ENCODE measurements at regions not wholly inside any gene's neighbourhood (a gene's known extent, or its start where the extent isn't known, plus 50 kb on each side); places are given as distances from the start of the nearest gene placed in this dataset.
A peak's percentile ranks its signal among the peaks of the same experiment; 100 is the strongest.

DNA sequence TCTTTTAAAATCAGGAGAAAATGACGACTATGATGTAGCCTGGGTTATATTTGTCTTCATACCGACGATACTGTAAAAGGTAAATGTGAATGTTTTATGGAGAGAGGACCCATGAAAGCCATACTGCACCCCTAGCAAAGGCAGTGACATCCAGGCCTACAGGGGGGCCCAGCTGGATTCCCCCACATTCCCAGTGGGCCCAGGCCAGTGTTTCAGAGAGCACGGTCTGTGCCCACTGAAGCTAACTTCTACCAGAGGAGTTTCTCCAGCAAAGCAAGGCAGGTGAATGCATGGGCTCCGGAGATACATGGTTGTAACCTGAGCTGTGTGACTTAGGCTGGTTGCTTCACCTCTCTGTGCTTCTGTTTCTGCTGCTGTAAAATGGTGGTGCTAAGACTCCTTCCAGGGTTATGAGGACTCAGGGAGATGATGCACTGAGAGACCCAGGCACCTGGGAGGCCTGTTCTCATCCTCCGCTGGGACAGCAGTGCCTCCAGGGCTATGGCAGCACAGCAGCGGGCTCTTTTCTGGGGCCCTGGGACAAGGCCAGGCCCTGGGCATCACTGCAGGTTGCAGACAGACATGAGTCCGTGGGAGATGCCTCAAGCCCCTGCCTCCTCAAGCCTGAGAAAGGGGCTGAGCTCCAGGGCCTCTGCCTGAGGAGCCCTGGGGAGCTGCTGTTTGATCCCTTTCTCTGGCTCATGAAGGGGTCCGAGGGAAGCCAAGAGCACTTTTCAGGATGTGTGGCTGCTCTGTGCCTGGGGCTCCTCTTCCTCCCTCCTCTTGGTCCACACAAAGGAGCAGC is 73.7 kb downstream of the SERPINA3 start:
- H3K27me3 ChIP-seq (ENCODE audit: control insufficient read depth, insufficient read depth, low read length) = no peaks in the 10 kb centered on the region
- TF ChIP-seq, protein P1, sequence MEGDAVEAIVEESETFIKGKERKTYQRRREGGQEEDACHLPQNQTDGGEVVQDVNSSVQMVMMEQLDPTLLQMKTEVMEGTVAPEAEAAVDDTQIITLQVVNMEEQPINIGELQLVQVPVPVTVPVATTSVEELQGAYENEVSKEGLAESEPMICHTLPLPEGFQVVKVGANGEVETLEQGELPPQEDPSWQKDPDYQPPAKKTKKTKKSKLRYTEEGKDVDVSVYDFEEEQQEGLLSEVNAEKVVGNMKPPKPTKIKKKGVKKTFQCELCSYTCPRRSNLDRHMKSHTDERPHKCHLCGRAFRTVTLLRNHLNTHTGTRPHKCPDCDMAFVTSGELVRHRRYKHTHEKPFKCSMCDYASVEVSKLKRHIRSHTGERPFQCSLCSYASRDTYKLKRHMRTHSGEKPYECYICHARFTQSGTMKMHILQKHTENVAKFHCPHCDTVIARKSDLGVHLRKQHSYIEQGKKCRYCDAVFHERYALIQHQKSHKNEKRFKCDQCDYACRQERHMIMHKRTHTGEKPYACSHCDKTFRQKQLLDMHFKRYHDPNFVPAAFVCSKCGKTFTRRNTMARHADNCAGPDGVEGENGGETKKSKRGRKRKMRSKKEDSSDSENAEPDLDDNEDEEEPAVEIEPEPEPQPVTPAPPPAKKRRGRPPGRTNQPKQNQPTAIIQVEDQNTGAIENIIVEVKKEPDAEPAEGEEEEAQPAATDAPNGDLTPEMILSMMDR (IDR thresholded peaks at IDR 0.05; ENCODE audit: insufficient read depth, low read depth, low read length) = no peak
- H3K36me3 ChIP-seq (ENCODE audit: control insufficient read depth, insufficient read depth, low read length) = no peaks in the 10 kb centered on the region
- no peak overlapping the region for H3K4me3 ChIP-seq (ENCODE audit: low read depth, low read length)
- ChIA-PET CTCF (interaction anchor here (0.8 kb wide), 2 partner anchors 137 to 746 kb away, joined by 3 read pairs; no protein-coding TSS in a partner anchor), POLR2A (no interaction called here)
- no peak for DNase-seq (ENCODE audit: low read depth)

DNA sequence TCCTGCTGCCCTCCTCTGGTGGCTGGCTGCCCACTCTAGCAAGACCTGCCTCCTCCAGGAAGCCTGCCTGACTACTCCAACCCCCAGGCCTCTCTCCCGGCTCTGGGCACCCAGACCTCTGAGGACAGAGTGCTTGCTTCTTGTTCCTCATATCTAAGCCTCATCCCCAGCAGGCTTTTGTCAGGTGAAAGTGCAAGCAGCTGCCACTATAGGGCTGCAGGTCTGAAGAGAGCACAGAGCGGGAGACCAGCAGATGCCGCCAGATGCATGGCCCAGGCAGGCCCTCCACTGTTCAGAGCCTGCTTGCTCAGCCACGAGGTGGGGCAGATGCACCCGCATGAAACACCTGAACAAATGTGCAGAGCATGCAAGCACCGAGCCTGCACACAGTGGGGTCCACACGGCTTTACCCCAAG is 73.0 kb downstream of the SERPINA3 start:
- TF ChIP-seq, protein P1 (IDR thresholded peaks at IDR 0.05; ENCODE audit: insufficient read depth, low read depth, low read length) = no peak
- ChIA-PET POLR2A (no interaction called here), CTCF (no interaction called here)
- no peak overlapping the region for H3K4me3 ChIP-seq (ENCODE audit: low read depth, low read length)
- no peaks in the 10 kb centered on the region for H3K36me3 ChIP-seq (ENCODE audit: control insufficient read depth, insufficient read depth, low read length)
- no peaks in the 10 kb centered on the region for H3K27me3 ChIP-seq (ENCODE audit: control insufficient read depth, insufficient read depth, low read length)
- no peak for DNase-seq (ENCODE audit: low read depth)

DNA sequence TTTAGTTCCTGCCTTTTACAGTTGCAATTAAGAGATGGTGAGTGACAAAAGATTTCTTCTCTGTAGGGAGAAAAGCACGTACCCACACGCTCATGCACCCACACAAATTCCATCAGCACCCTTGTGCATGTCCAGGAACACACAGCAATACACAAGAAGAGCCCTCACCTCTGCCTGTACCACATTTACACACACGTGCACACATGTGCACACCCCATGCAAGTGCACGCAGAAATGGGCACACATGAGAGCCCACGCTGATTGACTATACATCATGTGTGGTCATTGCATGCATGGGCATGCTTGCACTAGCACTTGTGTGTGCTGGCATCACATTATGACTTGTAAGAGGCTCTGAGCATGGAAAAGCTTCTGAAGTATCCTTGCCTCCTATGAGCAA is 70.5 kb downstream of the SERPINA3 start:
- no peak overlapping the region for H3K4me3 ChIP-seq (ENCODE audit: low read depth, low read length)
- H3K36me3 ChIP-seq (ENCODE audit: control insufficient read depth, insufficient read depth, low read length) = no peaks in the 10 kb centered on the region
- TF ChIP-seq, protein P1 (IDR thresholded peaks at IDR 0.05; ENCODE audit: insufficient read depth, low read depth, low read length) = no peak
- no peak for DNase-seq (ENCODE audit: low read depth)
- POLR2A ChIA-PET = no interaction called here
- CTCF ChIA-PET = interaction anchor here (1.1 kb wide), 1 partner anchor 249 kb away, joined by 4 read pairs; no protein-coding TSS in a partner anchor
- H3K27me3 ChIP-seq (ENCODE audit: control insufficient read depth, insufficient read depth, low read length) = no peaks in the 10 kb centered on the region

DNA sequence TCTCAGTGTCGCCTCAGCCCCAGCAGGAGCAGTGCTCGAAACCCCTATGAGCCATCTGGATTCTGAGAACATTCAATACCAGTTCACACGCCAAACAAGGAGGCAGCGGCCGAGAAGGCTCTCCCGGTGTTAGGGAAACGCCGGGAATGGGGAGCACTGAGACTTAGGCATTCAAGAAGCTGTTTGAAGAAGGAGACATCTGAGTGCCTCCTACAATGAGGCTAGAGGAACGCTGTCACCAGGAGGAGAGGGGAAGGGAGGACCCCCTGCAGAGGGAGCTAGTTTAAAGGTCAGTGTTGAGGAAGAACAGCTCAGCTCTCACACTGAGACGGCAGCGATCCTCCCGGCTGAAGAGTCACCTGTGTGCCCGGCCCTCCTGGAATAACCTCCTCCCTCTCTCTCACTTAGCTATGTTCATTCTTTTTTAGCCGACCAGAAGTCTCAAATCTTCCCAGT is 69.9 kb downstream of the SERPINA3 start:
- POLR2A ChIA-PET = no interaction called here
- Histone ChIP-seq H3K27me3 (ENCODE audit: control insufficient read depth, insufficient read depth, low read length) (no peaks in the 10 kb centered on the region), H3K4me3 (ENCODE audit: low read depth, low read length) (no peak overlapping the region), H3K36me3 (ENCODE audit: control insufficient read depth, insufficient read depth, low read length) (no peaks in the 10 kb centered on the region)
- TF ChIP-seq, protein P1 (IDR thresholded peaks at IDR 0.05; ENCODE audit: insufficient read depth, low read depth, low read length) = no peak
- no peak for DNase-seq (ENCODE audit: low read depth)
- CTCF ChIA-PET = interaction anchor here (1.1 kb wide), 2 partner anchors 248 to 260 kb away, joined by 3 to 4 read pairs; no protein-coding TSS in a partner anchor

DNA sequence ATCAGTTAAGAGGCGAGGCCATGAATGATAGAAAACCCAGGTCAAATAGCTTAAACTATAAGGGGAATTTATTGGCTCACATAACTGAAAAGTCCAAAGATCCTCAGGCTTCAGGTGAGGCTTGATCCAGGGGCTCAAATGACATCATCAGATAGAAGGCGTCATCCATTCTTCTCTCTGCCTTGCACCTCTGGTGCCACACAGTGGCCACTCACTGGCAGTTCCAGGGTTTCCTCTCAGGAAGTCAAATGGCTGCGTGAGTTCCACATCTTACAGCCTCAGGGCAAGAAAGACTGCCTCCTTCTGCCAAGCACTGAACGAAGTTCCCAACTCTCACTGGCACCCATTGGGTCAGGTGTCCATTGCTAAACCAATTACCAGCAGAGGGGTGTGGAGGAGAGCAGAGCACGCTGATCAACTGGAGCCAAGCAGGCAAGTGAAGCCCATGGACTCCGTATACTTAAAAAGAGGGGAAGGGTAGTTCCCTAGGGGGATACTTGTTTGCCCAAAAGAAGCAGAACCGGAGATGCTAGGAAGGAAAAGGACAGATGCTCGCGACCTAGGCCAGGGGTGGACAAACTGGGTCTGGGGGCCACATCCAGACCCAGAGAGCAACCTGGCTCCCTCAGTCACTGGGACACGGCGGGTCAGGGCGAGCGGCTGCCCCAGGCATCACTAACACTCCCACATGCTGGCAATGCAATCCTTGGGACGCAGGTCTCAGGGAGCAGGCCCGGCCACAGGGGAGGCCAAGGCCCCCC is 69.3 kb downstream of the SERPINA3 start:
- DNase-seq (ENCODE audit: low read depth) = no peak
- TF ChIP-seq, protein P1 (IDR thresholded peaks at IDR 0.05; ENCODE audit: insufficient read depth, low read depth, low read length) = peak; percentile 57
- ChIA-PET CTCF (interaction anchor here (1.1 kb wide), 2 partner anchors 248 to 259 kb away, joined by 3 to 4 read pairs; no protein-coding TSS in a partner anchor), POLR2A (no interaction called here)
- Histone ChIP-seq H3K27me3 (ENCODE audit: control insufficient read depth, insufficient read depth, low read length) (no peaks in the 10 kb centered on the region), H3K4me3 (ENCODE audit: low read depth, low read length) (no peak overlapping the region), H3K36me3 (ENCODE audit: control insufficient read depth, insufficient read depth, low read length) (no peaks in the 10 kb centered on the region)
